GM04503 (cell line): ENCODE measurements at regions not wholly inside any gene's neighbourhood (a gene's known extent, or its start where the extent isn't known, plus 50 kb on each side); places are given as distances from the start of the nearest gene placed in this dataset.
A peak's percentile ranks its signal among the peaks of the same experiment; 100 is the strongest.
"Not testable (repeated sequence)": the region's sequence is repeated elsewhere in the genome, so short reads cannot be mapped to it uniquely, and the experiment has no call there.

ENCODE experiments used
- DNase-seq: peaks from one replicate; pipeline ENCODE4 v3.0.0-alpha.2; 2012; ENCODE audit warnings: low read depth

DNA sequence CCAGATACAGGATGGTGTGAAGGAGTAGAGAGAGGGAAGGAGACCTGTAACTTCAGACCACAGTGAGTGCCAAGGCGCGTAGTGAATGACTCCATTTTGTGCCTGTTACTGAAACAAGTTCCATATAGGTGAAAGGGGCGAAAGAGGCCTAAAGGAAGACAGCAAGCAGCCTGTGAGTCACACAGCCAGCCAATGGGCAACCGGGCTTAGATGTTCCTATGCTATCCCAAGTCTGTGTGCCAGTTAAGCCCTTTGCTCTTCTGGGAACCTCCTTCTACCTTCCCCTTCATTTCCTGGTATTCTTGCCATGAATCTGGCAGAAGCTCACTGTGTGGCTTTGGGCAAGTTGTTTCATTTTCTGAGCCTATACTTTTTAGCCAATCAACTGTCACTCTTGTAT is 161.8 kb upstream of the LDB2 start:
- no peak for DNase-seq

DNA sequence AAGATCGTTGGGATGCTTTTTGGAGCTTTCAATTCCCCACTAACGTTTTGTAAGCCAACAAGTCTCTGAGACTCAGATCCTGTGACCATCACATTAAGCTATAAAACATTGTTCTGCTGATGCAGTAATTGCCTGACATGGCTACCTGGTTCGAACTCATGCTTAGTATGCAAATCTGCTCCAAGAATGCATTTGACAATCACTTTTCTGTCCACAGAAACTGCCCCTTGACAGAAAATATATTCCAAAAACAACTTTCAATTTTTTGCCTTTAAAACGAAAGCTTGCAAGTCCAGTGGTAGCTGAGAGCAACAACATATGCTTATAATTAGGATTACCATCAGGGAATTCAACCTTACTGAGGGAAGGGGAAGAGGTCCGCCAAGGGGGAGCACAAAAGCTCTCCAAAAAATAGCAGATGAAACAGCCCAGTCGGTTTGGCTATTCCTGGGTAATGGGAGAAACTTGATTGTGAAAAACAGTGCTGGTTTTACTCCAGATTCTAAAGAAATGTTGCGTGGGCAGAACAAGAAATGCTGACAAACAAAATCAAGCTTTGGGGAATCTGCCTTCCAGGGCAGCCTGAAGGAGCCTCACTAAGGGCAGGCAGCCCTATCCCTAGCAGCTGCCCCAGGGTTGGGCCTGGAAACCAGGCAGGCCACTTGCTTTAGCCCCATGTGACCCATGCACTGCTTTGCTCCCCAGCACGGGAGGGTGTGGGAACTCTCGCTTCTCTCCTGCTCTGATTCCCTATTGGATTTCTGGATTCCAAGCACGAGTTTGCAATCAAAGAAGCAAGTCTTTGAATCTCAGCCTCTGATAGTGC is 160.7 kb upstream of the LDB2 start:
- DNase-seq = no peak

- DNase-seq = no peak
Observed at GRCh38 chr4:17058536-17058915, 160.1 kb upstream of the LDB2 start.

DNA sequence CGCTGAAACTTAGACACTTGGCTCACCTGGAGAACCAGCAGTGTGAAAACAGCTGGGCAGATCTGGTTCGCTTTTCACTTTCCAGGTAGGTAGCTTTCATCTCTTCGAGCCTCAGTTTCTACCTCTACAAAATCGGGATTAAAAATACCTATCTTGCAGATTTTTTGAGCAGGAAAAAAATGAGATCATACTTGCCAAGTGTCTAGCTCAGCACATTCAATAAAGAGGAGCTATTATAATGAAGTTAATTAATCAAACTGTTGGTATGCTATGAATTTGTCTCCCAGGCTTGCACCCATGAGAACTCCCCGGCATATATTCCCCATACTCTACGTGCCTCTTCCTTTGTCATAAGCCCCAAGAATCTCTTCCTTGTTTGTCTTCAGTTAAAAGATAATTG is 158.6 kb upstream of the LDB2 start:
- DNase-seq = no peak

DNA sequence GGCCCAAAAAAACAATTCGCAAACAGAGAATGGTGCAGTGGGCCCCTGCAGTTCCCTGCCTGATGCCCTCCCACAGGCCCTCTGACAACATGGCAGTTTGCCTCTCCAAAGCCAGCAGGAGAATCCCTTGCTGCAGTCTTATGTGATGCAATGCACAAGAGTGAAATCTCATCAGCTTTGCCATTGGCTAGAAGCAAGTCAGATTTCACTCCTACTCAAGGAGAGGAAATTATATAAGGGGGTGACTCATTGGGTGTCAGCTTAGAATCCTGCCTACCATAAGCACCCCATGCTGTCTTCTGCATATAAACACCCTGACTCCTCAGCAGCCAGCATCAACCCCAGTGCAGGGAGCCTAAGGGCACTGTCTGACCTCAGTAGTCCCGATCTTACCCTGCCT is 157.3 kb upstream of the LDB2 start:
- peak; percentile 76 for DNase-seq

GRCh38 chr4:17045866-17046265 is 147.4 kb upstream of the LDB2 start:
- no peak for DNase-seq

DNA sequence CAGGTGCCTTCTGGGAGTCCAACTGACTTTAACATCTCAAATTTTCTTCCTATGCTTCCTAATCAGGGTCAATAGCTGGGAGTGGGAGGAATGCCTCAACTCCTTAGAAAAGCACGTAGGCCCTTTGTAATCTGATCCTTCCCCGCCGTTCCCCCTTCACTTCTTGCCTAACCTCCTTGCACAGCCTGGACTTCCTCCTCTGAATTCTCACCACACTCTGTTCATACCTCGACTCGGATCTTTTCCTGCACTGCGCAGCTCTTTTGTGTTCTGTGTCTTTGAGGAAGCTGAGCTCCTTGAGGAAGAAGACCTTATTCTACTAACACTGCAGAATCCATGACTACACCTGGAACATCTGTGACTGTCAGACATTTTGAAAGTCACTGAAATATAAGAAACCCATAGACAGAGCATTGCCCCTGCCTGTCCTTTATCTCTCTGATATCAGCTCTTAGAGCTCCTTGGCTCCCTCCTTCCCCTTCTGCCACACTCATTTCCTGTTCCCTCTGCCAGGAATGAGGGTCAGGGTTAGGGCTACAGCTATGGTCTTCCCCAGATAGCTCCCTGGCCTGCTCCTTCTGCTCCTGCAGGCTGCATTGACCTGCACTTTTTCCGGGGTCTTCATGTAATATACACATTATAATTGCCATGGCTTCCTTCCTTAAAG is 140.2 kb upstream of the LDB2 start:
- no peak for DNase-seq

- DNase-seq = no peak
Observed at GRCh38 chr4:17033768-17034181, 135.3 kb upstream of the LDB2 start.

GRCh38 chr4:17033025-17033767 is 134.8 kb upstream of the LDB2 start:
- DNase-seq = no peak

GRCh38 chr4:17030543-17030942 is 132.1 kb upstream of the LDB2 start:
- peak; percentile 45 for DNase-seq

DNA sequence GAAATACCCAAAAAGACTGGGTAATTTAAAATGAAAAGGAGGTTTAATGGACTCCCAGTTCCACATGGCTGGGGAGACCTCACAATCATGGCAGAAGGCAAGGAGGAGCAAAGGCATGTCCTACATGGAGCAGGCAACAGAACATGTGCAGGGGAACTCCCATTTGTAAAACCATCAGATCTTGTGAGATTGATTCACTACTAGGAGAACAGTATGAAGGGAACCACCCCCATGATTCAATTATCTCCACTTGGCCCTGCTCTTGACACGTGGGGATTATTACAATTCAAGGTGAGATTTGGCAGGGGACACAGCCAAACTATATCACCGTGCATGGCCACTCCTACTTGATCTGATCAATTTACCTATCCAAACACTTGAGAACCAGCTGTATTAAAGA is 131.5 kb upstream of the LDB2 start:
- no peak for DNase-seq

DNA sequence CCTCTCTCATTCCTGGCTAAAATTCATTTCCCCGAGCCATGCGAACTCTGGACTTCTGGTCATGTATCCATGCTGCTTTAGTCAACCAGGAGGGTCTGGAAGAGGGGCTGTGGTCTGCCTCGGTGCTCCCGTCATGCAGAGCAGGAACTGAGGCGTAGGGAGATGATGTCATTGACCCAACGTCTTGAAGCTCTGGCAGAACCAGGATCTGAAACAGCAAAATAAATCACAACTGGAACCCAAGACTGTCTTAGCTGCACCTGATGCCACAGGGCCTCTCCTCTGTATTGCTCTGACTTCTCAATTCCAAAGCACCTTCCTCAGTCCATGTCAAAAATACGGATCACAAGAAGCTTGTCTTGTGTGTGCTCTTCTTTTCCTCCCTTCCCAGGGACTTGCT is 131.0 kb upstream of the LDB2 start:
- no peak for DNase-seq

DNA sequence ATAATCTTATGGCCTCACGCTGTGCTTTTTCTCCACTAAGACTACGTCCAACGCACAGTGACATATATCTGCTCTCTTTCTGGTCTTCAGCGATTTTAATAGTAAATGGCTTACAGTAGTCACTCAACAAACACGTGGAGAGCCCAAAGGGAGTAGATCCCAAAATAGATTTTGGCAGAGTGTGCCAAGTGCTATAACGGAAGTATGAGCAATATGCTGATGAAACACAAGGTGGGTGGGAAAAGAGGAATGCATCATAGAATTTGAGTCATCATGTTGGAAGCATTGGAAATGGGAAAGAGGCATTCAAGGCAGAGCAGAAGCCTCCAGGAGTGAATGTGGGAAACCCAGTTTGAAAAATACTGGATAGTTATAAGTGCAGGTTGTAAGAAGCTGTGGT is 129.1 kb upstream of the LDB2 start:
- DNase-seq = peak; percentile 93

DNA sequence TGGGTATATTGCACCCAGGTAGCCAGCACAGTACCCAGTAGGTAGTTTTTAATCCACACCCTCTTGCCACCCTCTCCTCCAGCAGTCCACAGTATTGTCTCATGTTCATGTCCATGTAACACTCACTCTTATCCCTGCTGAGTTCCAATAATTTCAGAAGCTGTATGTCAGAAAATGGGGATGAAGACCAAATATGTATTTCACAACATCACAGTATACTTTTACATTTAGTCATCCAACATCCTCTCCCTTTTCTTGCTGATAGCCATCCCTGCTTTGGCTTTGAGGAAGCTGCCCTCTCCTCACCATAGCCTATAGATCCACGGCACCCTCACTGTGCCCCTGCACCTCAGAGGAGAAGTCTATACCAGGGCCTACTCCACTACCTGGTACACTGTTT is 126.0 kb upstream of the LDB2 start:
- no peak for DNase-seq

DNA sequence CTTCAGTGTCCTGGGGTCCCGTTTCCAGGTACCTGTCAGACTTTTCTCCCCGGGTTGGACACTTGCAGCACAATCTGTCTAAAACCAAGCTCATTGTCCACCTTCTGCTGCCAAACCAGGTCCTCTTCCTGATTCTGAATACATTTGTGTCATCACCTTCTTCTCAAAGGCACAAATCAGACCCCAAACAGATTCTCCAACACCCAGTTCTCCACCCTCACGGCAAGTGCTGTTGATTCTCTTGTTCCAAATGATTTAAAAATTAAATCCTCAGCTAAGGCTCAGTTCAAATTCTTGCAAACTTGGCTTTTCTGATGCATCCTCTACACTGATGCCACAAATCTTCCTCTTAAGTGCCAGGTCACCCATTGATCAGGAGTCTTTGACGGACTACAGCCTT is 122.5 kb upstream of the LDB2 start:
- DNase-seq = no peak

- no peak for DNase-seq
Observed at GRCh38 chr4:17020451-17020850, 122.0 kb upstream of the LDB2 start.

DNA sequence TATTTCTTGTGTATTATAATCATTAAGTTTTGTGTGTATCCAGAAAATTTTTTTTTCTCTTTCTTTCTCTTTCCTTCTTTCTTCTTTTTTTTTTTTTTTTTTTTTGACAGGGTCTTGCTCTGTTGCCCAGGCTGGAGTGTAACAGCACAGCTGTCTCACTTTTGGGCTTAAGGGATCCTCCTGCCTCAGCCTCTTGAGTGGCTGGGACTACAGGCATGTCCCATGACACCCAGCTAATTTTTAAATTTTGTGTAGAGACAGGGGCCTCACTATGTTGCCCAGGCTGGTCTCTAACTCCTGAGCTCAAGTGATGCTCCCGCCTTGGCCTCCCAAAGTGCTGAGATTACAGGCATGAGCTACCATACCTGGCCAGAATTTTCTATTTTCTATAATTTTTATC is 120.2 kb upstream of the LDB2 start:
- DNase-seq = not testable (repeated sequence)

DNA sequence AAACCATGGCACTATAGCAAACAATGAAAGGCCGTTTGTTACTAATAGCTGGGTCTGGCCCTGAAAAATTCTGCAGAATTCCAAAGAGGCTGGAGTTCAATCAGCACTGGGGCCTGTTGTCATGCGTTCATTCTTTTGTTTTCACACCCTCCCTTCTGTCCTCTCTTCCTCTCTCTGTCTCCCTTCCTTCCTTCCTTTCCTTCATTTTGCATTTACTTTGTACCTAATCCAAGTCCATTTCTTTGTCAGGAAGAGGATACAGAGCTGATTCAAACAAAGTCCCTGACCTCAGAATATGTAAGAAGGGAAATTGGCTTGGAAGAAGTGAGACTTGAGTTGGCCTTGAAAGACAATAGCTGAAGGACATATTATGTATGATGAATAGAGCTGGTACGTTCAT is 119.6 kb upstream of the LDB2 start:
- no peak for DNase-seq

- DNase-seq = peak; percentile 25
Observed at GRCh38 chr4:17013382-17014006, 115.0 kb upstream of the LDB2 start.

- DNase-seq = no peak
Observed at GRCh38 chr4:17012451-17012850, 114.0 kb upstream of the LDB2 start.

GRCh38 chr4:17010426-17011087 is 112.1 kb upstream of the LDB2 start:
- no peak for DNase-seq

- DNase-seq = no peak
Observed at GRCh38 chr4:17009871-17010367, 111.5 kb upstream of the LDB2 start.
